ENCODE measurements at regions not wholly inside any gene's neighbourhood (a gene's known extent, or its start where the extent isn't known, plus 50 kb on each side); places are given as distances from the start of the nearest gene placed in this dataset.
"Not testable (repeated sequence)": the region's sequence is repeated elsewhere in the genome, so short reads cannot be mapped to it uniquely, and the experiment has no call there.

GRCh38 chr17:6893382-6894205 is 62.1 kb upstream of the TEKT1 start:
- DNase-seq (ENCODE audit: low spot score), result no peak

DNA sequence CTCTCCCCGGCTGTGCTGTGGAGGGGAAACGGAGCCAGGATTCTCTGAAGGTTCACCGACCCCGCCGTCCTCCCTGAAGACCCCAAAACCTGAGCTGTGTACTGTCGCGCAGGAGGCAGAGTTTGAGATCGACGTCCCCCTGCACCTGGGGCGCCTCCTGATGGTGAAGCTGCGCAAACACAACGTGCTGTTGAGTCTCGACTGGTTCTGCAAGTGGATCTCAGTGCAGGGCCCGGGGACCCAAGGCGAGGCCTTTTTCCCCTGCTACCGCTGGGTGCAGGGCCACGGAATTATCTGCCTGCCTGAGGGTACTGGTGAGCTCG is 62.6 kb upstream of the TEKT1 start:
- DNase-seq (ENCODE audit: low spot score), result no peak

DNA sequence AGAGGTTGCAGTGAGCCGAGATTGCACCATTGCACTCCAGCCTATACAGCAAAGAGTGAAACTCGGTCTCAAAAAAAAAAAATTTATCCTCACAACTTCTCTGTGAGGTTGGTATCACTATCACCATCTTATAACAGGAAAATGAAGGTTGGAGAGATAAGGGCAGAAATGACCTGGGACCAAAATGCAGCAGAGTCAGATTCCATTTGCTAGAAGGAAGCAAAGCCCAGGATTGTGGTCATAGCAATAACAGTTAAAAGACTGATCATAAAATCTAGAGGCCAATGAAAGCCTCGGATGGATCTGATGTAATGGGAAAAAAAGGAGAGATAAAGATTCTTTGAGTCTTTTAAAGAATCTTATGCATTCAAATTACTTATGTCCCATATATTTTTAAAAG is 69.6 kb upstream of the TEKT1 start:
- DNase-seq (ENCODE audit: low spot score), result no peak

GRCh38 chr17:6903326-6903900 is 71.9 kb upstream of the TEKT1 start:
- DNase-seq (ENCODE audit: low spot score), result no peak

GRCh38 chr17:6908807-6909206 is 77.3 kb upstream of the TEKT1 start:
- DNase-seq (ENCODE audit: low spot score), result no peak

DNA sequence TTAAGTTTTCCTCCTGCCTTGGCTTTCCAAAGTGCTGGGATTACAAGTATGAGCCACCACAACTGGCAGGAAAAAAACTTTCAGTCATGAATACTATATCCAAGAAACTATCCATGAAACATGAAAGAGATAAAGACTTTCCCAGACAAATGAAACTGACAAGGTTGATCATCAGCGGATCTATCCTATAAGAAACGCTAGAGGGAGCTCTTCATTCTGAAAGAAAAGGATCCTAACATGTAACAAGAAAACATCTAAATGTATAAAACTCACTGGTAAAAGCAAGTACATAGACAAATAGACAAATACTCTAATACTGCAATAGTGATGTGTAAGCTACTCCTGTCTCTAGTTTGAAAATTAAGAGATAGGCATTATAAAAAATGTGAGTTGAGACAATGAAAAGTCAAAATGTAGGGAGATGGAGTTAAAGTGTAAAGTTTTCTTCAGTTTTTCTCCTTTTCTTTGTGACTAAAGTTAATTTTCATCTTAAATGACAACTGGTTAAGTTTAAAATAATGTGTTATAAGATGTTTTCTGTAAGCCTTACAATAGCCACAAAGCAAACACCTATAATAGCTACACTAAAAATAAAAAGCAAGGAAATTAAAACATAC is 79.6 kb upstream of the TEKT1 start:
- peak; percentile 55 for DNase-seq (ENCODE audit: low spot score)

DNA sequence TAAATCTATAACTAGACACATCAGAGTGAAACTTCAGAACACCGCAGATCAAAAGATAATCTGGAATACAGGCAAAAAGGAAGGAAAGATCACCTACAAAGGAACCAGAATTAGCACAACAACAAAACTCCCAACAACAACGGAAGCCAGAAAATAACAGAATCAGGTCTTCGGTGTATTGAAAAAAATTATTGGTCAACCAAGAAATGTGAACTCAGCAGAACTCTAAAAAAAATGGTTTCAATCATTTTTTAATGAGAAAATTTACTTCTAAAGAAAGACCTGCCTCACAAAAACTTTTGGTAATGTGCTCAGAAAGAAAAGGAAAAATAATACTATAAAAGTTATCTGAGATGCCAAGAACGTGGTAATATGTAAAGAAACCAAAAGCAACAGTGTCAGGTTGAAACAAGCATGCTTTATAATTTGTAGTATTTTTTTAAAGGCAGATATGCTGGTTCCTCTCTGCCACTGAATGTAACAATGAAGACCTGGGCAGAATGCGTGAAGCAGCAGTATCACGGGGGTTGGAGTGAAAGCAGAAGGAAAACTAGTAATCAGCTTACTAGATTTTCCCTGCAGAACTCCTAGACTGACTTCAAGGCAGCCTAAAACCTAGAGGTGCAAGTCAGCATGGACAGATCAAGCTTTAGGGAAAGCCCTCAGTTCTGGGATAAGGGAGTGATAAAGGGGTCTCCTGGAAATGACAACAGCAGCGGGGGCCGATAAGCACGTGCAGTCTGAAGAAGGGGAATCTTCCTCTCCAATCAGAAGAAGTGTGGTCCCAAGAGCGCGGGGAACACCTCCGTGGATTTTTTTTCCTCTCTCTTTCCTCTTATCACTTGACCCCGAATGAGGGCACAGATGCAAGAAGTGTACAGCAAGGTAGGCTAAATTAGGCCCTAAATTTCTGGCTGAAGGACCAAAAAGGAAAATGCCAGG is 80.9 kb upstream of the TEKT1 start:
- DNase-seq (ENCODE audit: low spot score), result no peak

DNA sequence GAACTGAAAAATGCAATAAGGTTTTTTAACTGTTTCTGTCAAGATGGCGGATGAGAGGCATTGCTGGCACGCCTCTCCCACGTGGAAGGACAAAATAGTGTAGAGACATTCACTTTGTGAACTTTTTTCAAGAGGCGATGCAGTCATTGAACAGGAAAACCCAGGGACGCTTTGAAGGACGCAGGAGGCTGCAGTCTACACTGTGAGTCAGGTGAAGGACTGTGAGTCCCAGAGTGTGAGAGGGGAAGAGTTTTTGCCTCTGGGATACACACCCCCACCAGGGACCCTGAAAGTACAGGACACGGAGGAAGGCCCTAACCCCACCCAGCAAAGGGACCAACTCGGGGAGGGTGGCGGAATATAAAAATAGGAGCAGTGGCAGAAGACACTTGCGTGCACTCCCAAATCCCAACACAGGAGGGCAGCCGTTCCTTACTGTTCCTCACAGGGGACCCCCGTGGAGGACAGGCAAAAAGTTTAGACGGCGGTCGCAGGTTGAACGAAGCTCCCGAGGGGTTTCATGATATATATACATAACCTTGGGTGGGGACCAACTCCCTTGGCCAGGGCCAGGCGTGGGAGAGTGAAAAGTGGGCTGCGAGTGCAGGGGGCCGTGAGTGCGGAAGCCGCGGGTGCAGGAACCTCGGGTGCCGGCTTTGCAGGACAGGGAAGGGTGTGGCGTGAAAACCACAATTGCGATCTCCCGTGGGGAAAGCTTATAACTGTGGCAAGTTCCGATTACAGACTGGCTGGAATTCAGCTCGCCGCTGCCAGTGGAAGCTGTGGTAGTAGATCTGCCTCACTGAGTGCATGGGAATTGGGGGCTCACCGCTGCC is 82.0 kb upstream of the ALOX12 start:
- peak; percentile 73 for DNase-seq (ENCODE audit: low spot score)

DNA sequence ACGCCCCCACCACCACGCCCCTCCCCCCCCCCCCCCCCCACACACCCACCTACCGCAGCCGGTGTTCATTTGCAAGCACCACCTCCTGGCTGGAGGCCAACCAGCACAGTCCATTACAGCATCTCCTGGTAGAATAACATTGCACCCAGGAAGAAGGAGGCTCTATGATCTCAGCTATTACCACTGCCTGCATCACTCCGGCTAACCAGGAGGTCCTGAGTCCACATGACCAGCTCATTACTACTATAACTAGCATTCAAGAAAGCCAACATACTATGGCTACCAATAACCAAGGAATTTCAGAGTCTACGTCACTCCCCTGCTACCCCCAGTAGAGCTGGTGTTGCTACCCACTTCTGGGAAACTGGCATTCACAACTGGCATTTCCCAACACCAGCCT is 81.1 kb upstream of the ALOX12 start:
- peak; percentile 43 for DNase-seq (ENCODE audit: low spot score)

DNA sequence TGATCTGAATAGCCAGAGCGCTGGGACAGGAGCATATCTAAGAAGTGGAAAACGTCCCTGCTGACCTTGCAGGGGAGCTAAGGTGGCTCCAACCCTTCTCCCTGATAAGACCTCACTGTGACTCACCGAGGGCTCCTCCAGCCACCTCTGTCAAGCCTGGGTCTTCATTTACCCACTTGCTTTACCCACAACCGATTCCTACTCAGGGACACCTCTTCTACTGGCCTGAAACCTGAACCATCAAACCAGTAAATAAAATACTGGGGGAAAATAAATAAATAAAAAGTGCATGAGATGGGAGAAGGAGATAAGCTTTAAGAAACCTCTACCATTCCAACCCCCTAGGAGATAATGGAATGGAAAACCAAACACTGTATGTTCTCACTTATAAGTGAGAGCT is 80.2 kb upstream of the ALOX12 start:
- DNase-seq (ENCODE audit: low spot score), result no peak

GRCh38 chr17:6919158-6919557 is 76.7 kb upstream of the ALOX12 start:
- no peak for DNase-seq (ENCODE audit: low spot score)

DNA sequence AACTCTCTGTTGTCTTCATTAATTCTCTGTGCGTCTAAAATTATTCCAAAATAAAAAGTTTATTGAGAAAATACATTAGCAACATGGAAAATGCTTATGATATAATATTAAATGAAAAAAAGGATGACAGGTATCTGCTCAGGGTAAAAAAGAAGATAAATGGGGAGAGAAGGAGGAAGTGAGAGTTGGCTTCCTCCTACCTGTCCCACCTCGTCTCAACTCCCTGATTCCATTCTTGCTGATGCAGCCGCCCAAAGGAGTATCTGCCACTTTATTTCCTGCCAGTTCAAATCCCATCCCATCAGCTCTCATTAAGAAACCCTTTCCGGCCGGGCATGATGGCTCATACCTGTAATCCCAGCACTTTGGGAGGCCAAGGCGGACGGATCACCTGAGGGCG is 72.5 kb upstream of the ALOX12 start:
- no peak for DNase-seq (ENCODE audit: low spot score)

GRCh38 chr17:6924208-6924607 is 71.6 kb upstream of the ALOX12 start:
- peak; percentile 42 for DNase-seq (ENCODE audit: low spot score)

- DNase-seq (ENCODE audit: low spot score), result no peak
Observed at GRCh38 chr17:6926667-6927066, 69.2 kb upstream of the ALOX12 start.

GRCh38 chr17:6927290-6928126 is 68.3 kb upstream of the ALOX12 start:
- DNase-seq (ENCODE audit: low spot score), result peak; percentile 65

DNA sequence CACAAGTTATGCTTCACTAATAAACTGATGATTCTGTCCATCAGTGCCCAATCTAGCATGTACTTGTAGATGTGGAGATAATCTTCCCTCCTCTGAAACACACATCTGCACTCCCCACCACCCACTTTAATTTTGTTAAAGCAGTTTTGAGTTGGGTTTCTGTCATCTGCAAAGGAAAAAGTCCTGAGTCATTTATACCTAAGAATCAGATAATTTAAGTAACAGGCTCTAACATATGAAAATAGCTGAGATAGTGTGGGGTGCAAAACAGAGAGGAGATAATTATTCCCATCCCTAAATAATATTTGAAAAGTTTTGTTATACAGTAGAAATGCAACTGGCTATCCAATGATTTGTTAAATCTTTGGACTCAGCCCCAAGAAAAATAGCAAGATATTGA is 67.7 kb upstream of the ALOX12 start:
- DNase-seq (ENCODE audit: low spot score), result no peak

GRCh38 chr17:6930749-6931148 is 65.1 kb upstream of the ALOX12 start:
- DNase-seq (ENCODE audit: low spot score), result no peak

- DNase-seq (ENCODE audit: low spot score), result not testable (repeated sequence)
Observed at GRCh38 chr17:6934544-6934943, 61.3 kb upstream of the ALOX12 start.

- no peak for DNase-seq (ENCODE audit: low spot score)
Observed at GRCh38 chr17:6936370-6937028, 59.4 kb upstream of the ALOX12 start.

DNA sequence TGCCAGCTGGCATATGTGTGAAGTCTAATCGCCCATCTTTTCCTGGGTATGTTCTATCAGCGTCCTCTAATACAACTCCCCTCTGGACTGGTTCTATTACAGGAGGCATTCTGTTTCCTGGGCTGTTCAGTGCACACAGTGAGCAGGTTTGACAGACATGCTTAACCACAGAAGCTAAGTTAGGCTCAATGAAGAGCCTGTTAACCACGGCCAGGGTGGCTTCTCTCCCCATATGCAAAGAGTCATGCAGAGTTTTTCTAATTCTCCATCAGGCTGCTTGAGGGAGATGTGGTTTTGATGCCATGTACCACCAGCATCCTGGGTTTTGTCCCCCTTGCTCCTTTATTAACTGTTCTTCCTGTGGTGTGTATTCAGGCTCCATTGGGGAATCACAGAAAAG is 57.2 kb upstream of the ALOX12 start:
- DNase-seq (ENCODE audit: low spot score), result no peak
